ENCODE measurements at regions not wholly inside any gene's neighbourhood (a gene's known extent, or its start where the extent isn't known, plus 50 kb on each side); places are given as distances from the start of the nearest gene placed in this dataset.

DNA sequence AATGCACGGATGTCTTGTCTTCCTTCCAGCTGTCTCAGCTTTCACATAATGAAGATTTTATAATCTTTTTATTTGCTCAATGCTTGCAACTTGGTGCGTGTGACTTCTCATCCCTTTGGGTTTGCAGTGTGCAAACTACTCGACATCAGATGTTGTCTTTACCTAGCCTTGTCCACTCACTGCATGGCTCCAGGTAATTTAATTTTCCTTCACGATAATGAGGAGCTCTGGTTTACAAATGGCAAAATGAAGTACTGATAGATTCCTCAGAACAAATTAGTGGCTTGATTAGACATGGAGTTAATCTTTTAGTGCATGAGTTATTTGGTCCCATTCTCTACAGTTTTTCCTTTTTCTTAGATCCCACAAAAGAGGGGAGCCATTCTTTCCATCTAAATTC lies 603.0 kb downstream of the CCDC171 start:
- Histone ChIP-seq H3K4ac (ENCODE audit: low read depth, low read length) (no peak overlapping the region), H3T11ph (ENCODE audit: low read length) (no peak overlapping the region), H3K9ac (ENCODE audit: extremely low read depth, insufficient read length, low read length) (no peak overlapping the region), H3K56ac (ENCODE audit: insufficient read length, low read depth, low read length) (no peak overlapping the region), H3K79me2 (ENCODE audit: insufficient read depth, low read length) (no peaks in the 10 kb centered on the region), H3K23ac (ENCODE audit: insufficient read length, low read depth, low read length) (no peak overlapping the region), H2BK5ac (ENCODE audit: insufficient read length, low read length) (no peak overlapping the region), H3K14ac (ENCODE audit: insufficient read depth, low read length) (no peak overlapping the region), H2AK5ac (ENCODE audit: insufficient read length, low read length) (no peak overlapping the region), H4K5ac (ENCODE audit: insufficient read length, low read depth, low read length) (no peak overlapping the region), H3K23me2 (ENCODE audit: insufficient read length, low read depth, low read length, poor library complexity, severe bottlenecking) (no peaks in the 10 kb centered on the region), H4K20me1 (ENCODE audit: control insufficient read depth, insufficient read depth, insufficient read length) (no peaks in the 10 kb centered on the region), H3K27ac (ENCODE audit: insufficient read length, low read depth, low read length) (no peak overlapping the region), H4K8ac (replicated peaks; ENCODE audit: insufficient read length, low read depth, low read length) (no peak overlapping the region), H4K91ac (ENCODE audit: insufficient read length, low read depth, low read length) (no peak overlapping the region), H3K79me1 (ENCODE audit: insufficient read depth, low read depth, low read length, poor library complexity, severe bottlenecking) (no peaks in the 10 kb centered on the region), H2BK12ac (ENCODE audit: insufficient read length, low read depth, low read length) (peak overlapping the region; percentile 27), H3K4me1 (ENCODE audit: insufficient read depth, low read length) (no peaks in the 10 kb centered on the region), H3K27me3 (ENCODE audit: insufficient read depth, low read length) (no peaks in the 10 kb centered on the region; the same call in 1 of the 2 replicates), H3K9me3 (ENCODE audit: control insufficient read depth, low read depth, low read length) (no peaks in the 10 kb centered on the region), H2AFZ (ENCODE audit: low read length) (no peak overlapping the region), H2BK20ac (ENCODE audit: low read depth, low read length, poor library complexity, severe bottlenecking) (no peak overlapping the region), H2BK120ac (ENCODE audit: low read depth, low read length, poor library complexity, severe bottlenecking) (no peak overlapping the region), H3K4me2 (ENCODE audit: insufficient read depth, insufficient read length, low read length) (no peak overlapping the region), H3K18ac (ENCODE audit: insufficient read length, low read depth, low read length) (no peak overlapping the region), H2BK15ac (ENCODE audit: low read depth, low read length) (no peak overlapping the region)
- Mint-ChIP-seq H3K9me3 (no peaks in the 10 kb centered on the region), H3K36me3 (ENCODE audit: insufficient read depth in 1 of 3, low read depth in 3 of 3) (no peaks in the 10 kb centered on the region), H3K4me1 (peaks cover 8 to 23% of the 10 kb centered on the region in 2 experiments), H3K4me3 (no peak overlapping the region), H3K27me3 (ENCODE audit: low read depth) (peaks cover 41% of the 10 kb centered on the region), H3K27ac (no peak overlapping the region)
- DNase-seq: no peak
- no CpG with 5 or more reads among the region's 4 CpGs for whole genome bisulfite sequencing (ENCODE audit: extremely low coverage, insufficient read length, low lambda C conversion rate)
- TF ChIP-seq CTCF (conservative IDR thresholded peaks at IDR 0.05): no peak
